ENCODE measurements at regions not wholly inside any gene's neighbourhood (a gene's known extent, or its start where the extent isn't known, plus 50 kb on each side); places are given as distances from the start of the nearest gene placed in this dataset.

- FAIRE-seq (no peak), DNase-seq (ENCODE audit: low spot score) (peak; percentile 5), ATAC-seq (peak; percentile 76)
- H3K4me3 ChIP-seq (replicated peaks in 1 of 3; ENCODE audit: insufficient read depth in 1 of 3, low read depth in 2 of 3, low read length in 3 of 3) = no peak overlapping the region
- H3K27me3 ChIP-seq (ENCODE audit: control insufficient read depth in 1 of 2, insufficient read depth in 2 of 2, low read length in 2 of 2) = no peaks in the 10 kb centered on the region
- H3K4me1 ChIP-seq (ENCODE audit: insufficient read depth, low read length) = no peaks in the 10 kb centered on the region
- no peak overlapping the region for H3K27ac ChIP-seq (ENCODE audit: extremely low read length, insufficient read depth, low read length)
- in situ Hi-C loops (cut with HindIII; ENCODE audit: extremely low pct_ligation_motif_present, low pct_unique_long_range_greater_than_20kb) = no loop called here
- H3K36me3 ChIP-seq (replicated peaks in 1 of 2; ENCODE audit: control insufficient read depth in 1 of 2, insufficient read depth in 2 of 2, low read length in 2 of 2) = no peaks in the 10 kb centered on the region
- no TSS peak for BruUV-seq (replicated peaks)
- WGBS (ENCODE audit: low lambda C conversion rate) = 0% methylated on average over 4 of the region's 5 CpGs
- no peaks in the 10 kb centered on the region for H3K9me3 ChIP-seq (ENCODE audit: low read length)
- H3K79me2 ChIP-seq (ENCODE audit: insufficient read depth, low read length) = no peaks in the 10 kb centered on the region
- no peak overlapping the region for H2AFZ ChIP-seq (ENCODE audit: low read length)
- H3K4me2 ChIP-seq (ENCODE audit: low read depth, low read length) = no peak overlapping the region
- POLR2A ChIA-PET = no interaction called here
- intact Hi-C loops (cut with micrococcal nuclease; ENCODE audit: unreplicated experiment) = no loop called here
- H3K9ac ChIP-seq (ENCODE audit: insufficient read depth, low read depth, low read length) = no peak overlapping the region
- no peaks in the 10 kb centered on the region for H4K20me1 ChIP-seq (ENCODE audit: insufficient read depth, low read length)
- CTCF ChIA-PET (ENCODE audit: low intra/inter-chr PET ratio, low total read pairs) = no interaction called here
- TF ChIP-seq BATF2 (CRISPR knock-in tag; IDR thresholded peaks at IDR 0.05) (no peak), NFRKB (IDR thresholded peaks at IDR 0.05) (no peak), YEATS4 (CRISPR knock-in tag; IDR thresholded peaks at IDR 0.05; ENCODE audit: borderline replicate concordance) (no peak), MEF2D (CRISPR knock-in tag; IDR thresholded peaks at IDR 0.05) (no peak), CERS6 (CRISPR knock-in tag; IDR thresholded peaks at IDR 0.05) (no peak), KDM2A (CRISPR knock-in tag; IDR thresholded peaks at IDR 0.05; ENCODE audit: borderline replicate concordance, low read depth) (no peak), E2F5 (CRISPR knock-in tag; conservative IDR thresholded peaks at IDR 0.05) (no peak), SMARCE1 (IDR thresholded peaks at IDR 0.05; ENCODE audit: borderline replicate concordance) (no peak), ZSCAN25 (CRISPR knock-in tag; IDR thresholded peaks at IDR 0.05) (no peak), NCOR1 (IDR thresholded peaks at IDR 0.05; ENCODE audit: borderline replicate concordance, low read length) (no peak), EP300 (IDR thresholded peaks at IDR 0.05; ENCODE audit: low read depth in 2 of 2, low read length in 2 of 2) (no peak), EP300 (CRISPR knock-in tag; IDR thresholded peaks at IDR 0.05; ENCODE audit: borderline replicate concordance) (no peak), DNMT3B (CRISPR knock-in tag; conservative IDR thresholded peaks at IDR 0.05) (no peak), AGO2 (optimal IDR thresholded peaks at IDR 0.05; ENCODE audit: low read depth, low read length) (no peak), ZNF574 (CRISPR knock-in tag; IDR thresholded peaks at IDR 0.05) (no peak), MAFK (conservative IDR thresholded peaks at IDR 0.05 in 1 of 2, IDR thresholded peaks at IDR 0.05 in 1 of 2; ENCODE audit: low read length in 2 of 2) (peak; percentile 85 to 86), MLX (CRISPR knock-in tag; IDR thresholded peaks at IDR 0.05) (no peak), ZC3H4 (CRISPR knock-in tag; IDR thresholded peaks at IDR 0.05; ENCODE audit: borderline replicate concordance) (no peak), FOSL2 (CRISPR knock-in tag; IDR thresholded peaks at IDR 0.05) (peak; percentile 64), MAFG (CRISPR knock-in tag; IDR thresholded peaks at IDR 0.05) (peak; percentile 67; the same call in 1 of the 2 replicates)
Measured at GRCh38 chr7:142556740-142557139, 192.5 kb upstream of the PRSS1 start.
